H9 (cell line): ENCODE measurements at regions not wholly inside any gene's neighbourhood (a gene's known extent, or its start where the extent isn't known, plus 50 kb on each side); places are given as distances from the start of the nearest gene placed in this dataset.

Experiments
- DNase-seq: peaks from one replicate; pipeline ENCODE4 v3.0.0-alpha.2; 2017
- H2AFZ ChIP-seq: one replicate; pipeline ENCODE4 v1.6.1; 2013; ENCODE audit warnings: mild to moderate bottlenecking, low read length, control low read depth, moderate library complexity
- H2AK5ac ChIP-seq: 2 replicates; pipeline ENCODE4 v1.6.1; 2013; ENCODE audit warnings: low read length, control low read depth, mixed read lengths; ENCODE audit not compliant: insufficient read length
- H2BK120ac ChIP-seq: one replicate; pipeline ENCODE4 v1.6.1; 2013; ENCODE audit warnings: low read depth, mild to moderate bottlenecking, low read length, control low read depth, inconsistent platforms; ENCODE audit not compliant: poor library complexity, severe bottlenecking
- H2BK12ac ChIP-seq: 2 replicates; pipeline ENCODE4 v1.6.1; 2013; ENCODE audit warnings: low read length, control low read depth, mixed read lengths, low read depth; ENCODE audit not compliant: insufficient read length
- H2BK15ac ChIP-seq: 2 replicates; pipeline ENCODE4 v1.6.1; 2013; ENCODE audit warnings: low read depth, low read length, control low read depth
- H2BK20ac ChIP-seq: one replicate; pipeline ENCODE4 v1.6.1; 2013; ENCODE audit warnings: low read depth, mild to moderate bottlenecking, low read length, control low read depth, inconsistent platforms; ENCODE audit not compliant: poor library complexity, severe bottlenecking
- H2BK5ac ChIP-seq: 2 replicates; pipeline ENCODE4 v1.6.1; 2013; ENCODE audit warnings: low read length, control low read depth, mixed read lengths; ENCODE audit not compliant: insufficient read length
- H3K14ac ChIP-seq: 2 replicates; pipeline ENCODE4 v1.6.1; 2013; ENCODE audit warnings: low read length, control low read depth; ENCODE audit not compliant: insufficient read depth
- H3K18ac ChIP-seq: 2 replicates; pipeline ENCODE4 v1.6.1; 2013; ENCODE audit warnings: low read depth, mild to moderate bottlenecking, mixed read lengths, low read length, control low read depth; ENCODE audit not compliant: insufficient read length
- H3K23ac ChIP-seq: 2 replicates; pipeline ENCODE4 v1.6.1; 2013; ENCODE audit warnings: low read length, control low read depth, mixed read lengths, low read depth; ENCODE audit not compliant: insufficient read length
- H3K23me2 ChIP-seq: 2 replicates; pipeline ENCODE4 v1.6.1; 2013; ENCODE audit warnings: low read depth, mild to moderate bottlenecking, mixed read lengths, low read length, control low read depth; ENCODE audit not compliant: insufficient read length, poor library complexity, severe bottlenecking
- H3K27ac ChIP-seq: 2 replicates; pipeline ENCODE4 v1.5.1; 2013; ENCODE audit warnings: low read length, control low read depth, mixed read lengths, low read depth; ENCODE audit not compliant: insufficient read length
- H3K27me3 ChIP-seq: 2 replicates; pipeline ENCODE4 v1.6.1; 2013; ENCODE audit warnings: low read length, control low read depth, inconsistent platforms; ENCODE audit not compliant: insufficient read depth
- H3K4ac ChIP-seq: 2 replicates; pipeline ENCODE4 v1.6.1; 2013; ENCODE audit warnings: low read depth, mild to moderate bottlenecking, control low read depth, inconsistent platforms, low read length, moderate library complexity
- H3K4me1 ChIP-seq: 2 replicates; pipeline ENCODE4 v1.6.1; 2013; ENCODE audit warnings: low read length, control low read depth, inconsistent platforms; ENCODE audit not compliant: insufficient read depth
- H3K4me2 ChIP-seq: 2 replicates; pipeline ENCODE4 v1.6.1; 2013; ENCODE audit warnings: low read length, control low read depth, mixed read lengths; ENCODE audit not compliant: insufficient read length, insufficient read depth
- H3K56ac ChIP-seq: 2 replicates; pipeline ENCODE4 v1.6.1; 2013; ENCODE audit warnings: low read depth, mild to moderate bottlenecking, mixed read lengths, low read length, control low read depth; ENCODE audit not compliant: insufficient read length
- H3K79me1 ChIP-seq: 2 replicates; pipeline ENCODE4 v1.6.1; 2013; ENCODE audit warnings: low read depth, mild to moderate bottlenecking, moderate library complexity, low read length, control low read depth, inconsistent platforms; ENCODE audit not compliant: insufficient read depth, poor library complexity, severe bottlenecking
- H3K79me2 ChIP-seq: 2 replicates; pipeline ENCODE4 v1.6.1; 2013; ENCODE audit warnings: low read length, control low read depth, inconsistent platforms; ENCODE audit not compliant: insufficient read depth
- H3K9ac ChIP-seq: 2 replicates; pipeline ENCODE4 v1.6.1; 2013; ENCODE audit warnings: low read length, control low read depth, mixed read lengths; ENCODE audit not compliant: insufficient read length; ENCODE audit errors: extremely low read depth
- H3K9me3 ChIP-seq: one replicate; pipeline ENCODE4 v1.6.1; 2013; ENCODE audit warnings: low read depth, low read length, inconsistent platforms; ENCODE audit not compliant: control insufficient read depth
- H3T11ph ChIP-seq: one replicate; pipeline ENCODE4 v1.6.1; 2013; ENCODE audit warnings: mild to moderate bottlenecking, low read length, control low read depth, inconsistent platforms
- H4K20me1 ChIP-seq: one replicate; pipeline ENCODE4 v1.6.1; 2013; ENCODE audit not compliant: control insufficient read depth, insufficient read length, insufficient read depth
- H4K5ac ChIP-seq: 2 replicates; pipeline ENCODE4 v1.6.1; 2013; ENCODE audit warnings: low read depth, mild to moderate bottlenecking, mixed read lengths, low read length, control low read depth; ENCODE audit not compliant: insufficient read length
- H4K8ac ChIP-seq: replicated peaks from 2 replicates; pipeline ENCODE4 v1.6.1; 2013; ENCODE audit warnings: low read length, control low read depth, mixed read lengths, low read depth; ENCODE audit not compliant: insufficient read length
- H4K91ac ChIP-seq: 2 replicates; pipeline ENCODE4 v1.6.1; 2013; ENCODE audit warnings: low read depth, mild to moderate bottlenecking, moderate library complexity, mixed read lengths, low read length, control low read depth; ENCODE audit not compliant: insufficient read length
- H3K27ac Mint-ChIP-seq, 3 experiments: 2 replicates in 2 of 3; 3 replicates in 1 of 3; pipeline ENCODE4 v1.8.0; 2020 to 2021; ENCODE audit warnings: mixed read lengths in 3 of 3, mild to moderate bottlenecking in 1 of 3, moderate library complexity in 1 of 3
- H3K27me3 Mint-ChIP-seq: 2 replicates; pipeline ENCODE4 v1.8.0; 2021; ENCODE audit warnings: low read depth, mild to moderate bottlenecking, moderate library complexity, mixed read lengths
- H3K36me3 Mint-ChIP-seq, 3 experiments: 2 replicates in 2 of 3; 3 replicates in 1 of 3; pipeline ENCODE4 v1.8.0; 2020 to 2021; ENCODE audit warnings: low read depth in 3 of 3, mixed read lengths in 3 of 3; ENCODE audit not compliant: insufficient read depth in 1 of 3
- H3K4me1 Mint-ChIP-seq, 2 experiments: 2 replicates each; pipeline ENCODE4 v1.8.0; 2020; ENCODE audit warnings: mixed read lengths in 2 of 2
- H3K4me3 Mint-ChIP-seq, 2 experiments: 2 replicates in 1 of 2; 3 replicates in 1 of 2; pipeline ENCODE4 v1.8.0; 2020 to 2021; ENCODE audit warnings: mild to moderate bottlenecking in 2 of 2, mixed read lengths in 2 of 2, moderate library complexity in 1 of 2
- H3K9me3 Mint-ChIP-seq, 2 experiments: 2 replicates in 1 of 2; 3 replicates in 1 of 2; pipeline ENCODE4 v1.8.0; 2020; ENCODE audit warnings: mild to moderate bottlenecking in 2 of 2, mixed read lengths in 2 of 2, moderate library complexity in 1 of 2
- CTCF ChIP-seq: fragments of 200-600 bp; sonication (generic); conservative IDR thresholded peaks from 3 replicates; pipeline ENCODE4 v1.8.0; 2021; ENCODE audit warnings: antibody characterized with exemption, mild to moderate bottlenecking
- WGBS: extraction: QIAGEN DNeasy Blood & Tissue Kit; methylation state at CpG from one replicate; pipeline ENCODE4 v1.1.7; 2013; ENCODE audit warnings: missing lambda C conversion rate, low lambda C conversion rate, mixed read lengths; ENCODE audit not compliant: insufficient read length; ENCODE audit errors: extremely low coverage; 5-methylcytosine and 5-hydroxymethylcytosine counted together

DNA sequence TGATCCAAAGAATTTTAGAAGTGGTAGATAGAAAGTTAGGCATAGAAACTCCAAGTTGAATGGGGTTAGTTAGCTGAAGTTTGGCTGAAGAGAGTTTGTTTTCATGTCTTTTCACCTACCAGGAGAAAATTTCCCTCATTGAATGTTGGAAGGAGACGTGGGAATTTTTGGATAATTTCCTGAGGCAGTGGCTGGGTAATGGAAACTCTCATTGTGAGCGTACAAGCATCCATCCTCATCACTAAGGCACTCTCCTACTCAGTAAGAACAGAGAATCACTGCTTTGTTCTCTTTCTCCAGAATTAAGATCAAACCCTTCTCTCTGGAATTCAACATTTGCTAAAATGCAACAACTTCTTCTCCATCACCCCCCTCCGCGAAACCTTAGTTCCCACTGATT, 179.7 kb downstream of the PALM2AKAP2 start:
- no peak overlapping the region for H2BK20ac ChIP-seq
- no peak overlapping the region for H4K8ac ChIP-seq
- no peak overlapping the region for H3T11ph ChIP-seq
- H4K20me1 ChIP-seq = no peaks in the 10 kb centered on the region
- no peaks in the 10 kb centered on the region for H3K23me2 ChIP-seq
- H4K5ac ChIP-seq = no peak overlapping the region
- no CpG with 5 or more reads among the region's 4 CpGs for WGBS
- H3K4me1 ChIP-seq = no peaks in the 10 kb centered on the region
- H3K4ac ChIP-seq = no peak overlapping the region
- H2BK15ac ChIP-seq = no peak overlapping the region
- H3K9me3 ChIP-seq = no peaks in the 10 kb centered on the region
- H3K27me3 Mint-ChIP-seq = no peaks in the 10 kb centered on the region; the same call in 1 of the 2 replicates
- no peak overlapping the region for H2BK120ac ChIP-seq
- H2AFZ ChIP-seq = no peak overlapping the region
- H3K23ac ChIP-seq = no peak overlapping the region
- H4K91ac ChIP-seq = no peak overlapping the region
- H3K4me3 Mint-ChIP-seq = no peak overlapping the region
- no peak overlapping the region for H3K56ac ChIP-seq
- no peak for DNase-seq
- no peaks in the 10 kb centered on the region for H3K9me3 Mint-ChIP-seq
- no peaks in the 10 kb centered on the region for H3K27me3 ChIP-seq
- H3K4me1 Mint-ChIP-seq = peaks cover 12 to 16% of the 10 kb centered on the region in 2 experiments
- H2AK5ac ChIP-seq = no peak overlapping the region
- no peak overlapping the region for H3K14ac ChIP-seq
- no peak overlapping the region for H2BK5ac ChIP-seq
- no peak overlapping the region for H3K9ac ChIP-seq
- H3K79me1 ChIP-seq = no peaks in the 10 kb centered on the region
- H3K18ac ChIP-seq = no peak overlapping the region
- H3K27ac Mint-ChIP-seq = 0 out of 7 replicates have a peak overlapping the region, but pooled peaks of 1 of the 3 experiments have one; percentile 53
- no peaks in the 10 kb centered on the region for H3K36me3 Mint-ChIP-seq
- H3K27ac ChIP-seq = no peak overlapping the region
- no peak for TF ChIP-seq CTCF
- H2BK12ac ChIP-seq = no peak overlapping the region
- H3K4me2 ChIP-seq = no peak overlapping the region
- no peaks in the 10 kb centered on the region for H3K79me2 ChIP-seq
